D721Med (cell line): ENCODE measurements at regions not wholly inside any gene's neighbourhood (a gene's known extent, or its start where the extent isn't known, plus 50 kb on each side); places are given as distances from the start of the nearest gene placed in this dataset.
"Not testable (repeated sequence)": the region's sequence is repeated elsewhere in the genome, so short reads cannot be mapped to it uniquely, and the experiment has no call there.

Experiments
- DNase-seq: peaks from one replicate; pipeline ENCODE4 v3.0.0; 2011; ENCODE audit warnings: low spot score; ENCODE audit not compliant: insufficient read length
- FAIRE-seq: peaks from 2 replicates; lab custom pipeline; 2011; peaks lifted over from hg19 to GRCh38; lab: Jason Lieb, UNC
- CTCF ChIP-seq: IDR thresholded peaks from 2 replicates; pipeline ENCODE4 v1.5.1; 2012; ENCODE audit warnings: mild to moderate bottlenecking, control low read depth; ENCODE audit not compliant: insufficient read depth; ENCODE audit errors: missing control alignments

GRCh38 chr3:194189243-194189791 lies 53.4 kb downstream of the HES1 start:
- TF ChIP-seq CTCF, result no peak
- DNase-seq, result no peak
- no peak for FAIRE-seq

- DNase-seq, FAIRE-seq: not testable (repeated sequence)
Observed at GRCh38 chr3:194191850-194192249, 55.9 kb downstream of the HES1 start.

- TF ChIP-seq CTCF, result no peak
- DNase-seq (no peak), FAIRE-seq (no peak)
Observed at GRCh38 chr3:194194051-194194756, 58.3 kb downstream of the HES1 start.

- no peak for TF ChIP-seq CTCF
- DNase-seq, result no peak
- no peak for FAIRE-seq
Observed at GRCh38 chr3:194194757-194195085, 58.8 kb downstream of the HES1 start.

- FAIRE-seq (no peak), DNase-seq (no peak)
- no peak for TF ChIP-seq CTCF
Observed at GRCh38 chr3:194195611-194196010, 59.7 kb downstream of the HES1 start.

GRCh38 chr3:194196876-194197275 lies 60.9 kb downstream of the HES1 start:
- TF ChIP-seq CTCF, result no peak
- DNase-seq (no peak), FAIRE-seq (no peak)

- TF ChIP-seq CTCF, result no peak
- no peak for FAIRE-seq
Observed at GRCh38 chr3:194197396-194197960, 61.5 kb downstream of the HES1 start.

More at GRCh38 chr3:194197396-194197960, 61.5 kb downstream of the HES1 start:
- DNase-seq, result no peak
